SK-N-SH (cell line): ENCODE measurements at regions not wholly inside any gene's neighbourhood (a gene's known extent, or its start where the extent isn't known, plus 50 kb on each side); places are given as distances from the start of the nearest gene placed in this dataset.

Source experiments
- CTCF ChIA-PET: fragments of 300-600, 350-600 bp; formaldehyde crosslinking; extraction: SDS; loops from one replicate; lab custom pipeline; 2021; lab: Yijun Ruan, JAX
- POLR2A ChIA-PET: fragments of 350-600 bp; sonication (Branson Sonifier 250); formaldehyde crosslinking; extraction: SDS; loops from one replicate; lab custom pipeline; 2020; ENCODE audit warnings: antibody characterized with exemption, inconsistent platforms; lab: Yijun Ruan, JAX
- DNase-seq: peaks from one replicate; pipeline ENCODE4 v3.0.0; 2012
- H2AFZ ChIP-seq: fragments of 200-600 bp; sonication (generic); 2 replicates; pipeline ENCODE4 v1.8.1; 2016; ENCODE audit warnings: antibody characterized with exemption, mild to moderate bottlenecking, low read depth
- H3F3A ChIP-seq: fragments of 200-600 bp; sonication (generic); replicated peaks from 2 replicates; pipeline ENCODE3; 2016; ENCODE audit warnings: antibody characterized with exemption, mild to moderate bottlenecking; ENCODE audit not compliant: insufficient read depth
- H3K27ac ChIP-seq, 2 experiments: fragments of 200-500 bp in 1 of 2; fragments of 200-600 bp in 1 of 2; sonication (Bioruptor generic) in 1 of 2; sonication (generic), shearing (Covaris generic) in 1 of 2; 2 replicates each; pipeline versions ENCODE4 v1.5.1 to v1.6.1; 2014 to 2016; ENCODE audit warnings: low read depth in 2 of 2, inconsistent platforms in 1 of 2, low read length in 1 of 2, mild to moderate bottlenecking in 1 of 2, mixed read lengths in 1 of 2
- H3K27me3 ChIP-seq: fragments of 200-600 bp; sonication (generic), shearing (Covaris generic); 2 replicates; pipeline ENCODE4 v1.6.1; 2016; ENCODE audit warnings: mixed run types; ENCODE audit not compliant: insufficient read depth
- H3K36me3 ChIP-seq, 2 experiments: fragments of 200-500 bp in 1 of 2; fragments of 200-600 bp in 1 of 2; sonication (Bioruptor generic) in 1 of 2; sonication (generic) in 1 of 2; replicated peaks in 1 of 2; 2 replicates each; pipeline versions ENCODE3 to v1.5.1; 2014 to 2016; ENCODE audit warnings: low read length in 1 of 2, mild to moderate bottlenecking in 1 of 2; ENCODE audit not compliant: insufficient read depth in 2 of 2, control insufficient read depth in 1 of 2
- H3K4me1 ChIP-seq, 2 experiments: fragments of 200-500 bp in 1 of 2; fragments of 200-600 bp in 1 of 2; sonication (Bioruptor generic) in 1 of 2; sonication (generic), shearing (Covaris generic) in 1 of 2; 2 replicates each; pipeline versions ENCODE4 v1.5.1 to v1.6.1; 2014 to 2016; ENCODE audit warnings: low read depth in 1 of 2, low read length in 1 of 2, mixed run types in 1 of 2; ENCODE audit not compliant: insufficient read depth in 2 of 2, control insufficient read depth in 1 of 2
- H3K4me2 ChIP-seq: fragments of 200-600 bp; sonication (generic), shearing (Covaris generic); 2 replicates; pipeline ENCODE4 v1.6.1; 2017; ENCODE audit warnings: mixed run types
- H3K4me3 ChIP-seq, 2 experiments: fragments of 200-500 bp in 1 of 2; fragments of 200-600 bp in 1 of 2; sonication (Bioruptor generic) in 1 of 2; sonication (generic), shearing (Covaris generic) in 1 of 2; 2 replicates each; pipeline versions ENCODE4 v1.5.1 to v1.8.1; 2014 to 2016; ENCODE audit warnings: low read depth in 2 of 2, inconsistent platforms in 1 of 2, low read length in 1 of 2, mild to moderate bottlenecking in 1 of 2, mixed read lengths in 1 of 2, moderate library complexity in 1 of 2
- H3K79me2 ChIP-seq: fragments of 200-600 bp; sonication (generic); 2 replicates; pipeline ENCODE4 v1.8.1; 2017; ENCODE audit warnings: mild to moderate bottlenecking; ENCODE audit not compliant: insufficient read depth
- H3K9ac ChIP-seq: fragments of 200-600 bp; sonication (generic); 2 replicates; pipeline ENCODE4 v1.6.1; 2017; ENCODE audit warnings: mixed run types
- H3K9me2 ChIP-seq: fragments of 200-600 bp; sonication (generic); 2 replicates; pipeline ENCODE4 v1.6.1; 2017; ENCODE audit warnings: mixed run types
- H3K9me3 ChIP-seq: fragments of 200-600 bp; sonication (generic); 2 replicates; pipeline ENCODE4 v1.6.1; 2017; ENCODE audit warnings: mixed run types, mild to moderate bottlenecking, moderate library complexity
- H4K20me1 ChIP-seq: fragments of 200-600 bp; sonication (generic); 2 replicates; pipeline ENCODE4 v1.6.1; 2017; ENCODE audit warnings: mild to moderate bottlenecking, mixed run types; ENCODE audit not compliant: insufficient read depth
- EP300 ChIP-seq, 2 experiments: IDR thresholded peaks; 2 replicates each; pipeline versions ENCODE4 v1.4.0 to v1.6.1; 2012; ENCODE audit warnings: borderline replicate concordance in 1 of 2, low read depth in 1 of 2, low read length in 1 of 2
- EZH2phosphoT487 ChIP-seq: fragments of 200-600 bp; sonication (generic); IDR thresholded peaks from 2 replicates; pipeline ENCODE4 v1.6.1; 2017; ENCODE audit warnings: low read depth, mixed run types, mild to moderate bottlenecking, antibody characterized with exemption, moderate library complexity, borderline replicate concordance
- FOXJ3 ChIP-seq: sonication (generic); formaldehyde crosslinking; IDR thresholded peaks from 2 replicates; pipeline ENCODE4 v1.5.1; 2020; ENCODE audit warnings: mild to moderate bottlenecking, missing genetic modification reagents
- GABPA ChIP-seq: IDR thresholded peaks from 2 replicates; pipeline ENCODE4 v1.4.0; 2012; ENCODE audit warnings: low read depth, mild to moderate bottlenecking
- GATA2 ChIP-seq: sonication (generic); formaldehyde crosslinking; IDR thresholded peaks from 2 replicates; pipeline ENCODE4 v1.5.0; 2020; ENCODE audit warnings: mild to moderate bottlenecking, missing genetic modification reagents
- JUND ChIP-seq: IDR thresholded peaks from 2 replicates; pipeline ENCODE4 v1.4.0; 2012
- MEF2A ChIP-seq: IDR thresholded peaks from 2 replicates; pipeline ENCODE4 v1.4.0; 2012; ENCODE audit warnings: low read depth, borderline replicate concordance
- MXI1 ChIP-seq: IDR thresholded peaks from 2 replicates; pipeline ENCODE4 v1.6.1; 2012; ENCODE audit warnings: mild to moderate bottlenecking, low read depth, low read length, improper control_type of control experiment
- NFIC ChIP-seq: IDR thresholded peaks from 2 replicates; pipeline ENCODE4 v1.4.0; 2012; ENCODE audit warnings: borderline replicate concordance
- RCOR1 ChIP-seq: fragments of 150-350 bp; IDR thresholded peaks from 2 replicates; pipeline ENCODE4 v1.6.1; 2017; ENCODE audit warnings: antibody characterized with exemption, low read length
- RXRA ChIP-seq: IDR thresholded peaks from 2 replicates; pipeline ENCODE4 v1.4.0; 2012; ENCODE audit warnings: low read depth, mild to moderate bottlenecking, borderline replicate concordance
- SMC3 ChIP-seq: IDR thresholded peaks from 2 replicates; pipeline ENCODE4 v1.6.1; 2012; ENCODE audit warnings: low read depth, low read length, improper control_type of control experiment
- TAF1 ChIP-seq: IDR thresholded peaks from 2 replicates; pipeline ENCODE4 v1.6.1; 2012; ENCODE audit warnings: low read depth, mild to moderate bottlenecking, low read length, moderate library complexity, borderline replicate concordance
- TCF12 ChIP-seq: IDR thresholded peaks from 2 replicates; pipeline ENCODE4 v1.4.0; 2012
- YY1 ChIP-seq: IDR thresholded peaks from 2 replicates; pipeline ENCODE4 v1.4.0; 2012; ENCODE audit warnings: low read depth, mild to moderate bottlenecking
- TF ChIP-seq, protein P1 (sequence below): fragments of 150-350 bp; IDR thresholded peaks from 2 replicates; pipeline ENCODE4 v1.6.1; 2016; ENCODE audit warnings: mild to moderate bottlenecking, low read depth, low read length
- TF ChIP-seq, protein P2 (sequence below): IDR thresholded peaks from 2 replicates; pipeline ENCODE4 v1.4.0; 2012; ENCODE audit warnings: low read depth, borderline replicate concordance
- TF ChIP-seq, protein P3 (sequence below): IDR thresholded peaks from 2 replicates; pipeline ENCODE4 v1.4.0; 2012; ENCODE audit warnings: low read depth
- TF ChIP-seq, protein P4 (sequence below): IDR thresholded peaks from 2 replicates; pipeline ENCODE4 v1.6.1; 2012; ENCODE audit warnings: mild to moderate bottlenecking, low read depth, low read length, moderate library complexity
- TF ChIP-seq, protein P5 (sequence below): IDR thresholded peaks from 2 replicates; pipeline ENCODE4; 2012
- TF ChIP-seq, protein P6 (sequence below): IDR thresholded peaks from 2 replicates; pipeline ENCODE4 v1.4.0; 2012; ENCODE audit warnings: low read depth, borderline replicate concordance

DNA sequence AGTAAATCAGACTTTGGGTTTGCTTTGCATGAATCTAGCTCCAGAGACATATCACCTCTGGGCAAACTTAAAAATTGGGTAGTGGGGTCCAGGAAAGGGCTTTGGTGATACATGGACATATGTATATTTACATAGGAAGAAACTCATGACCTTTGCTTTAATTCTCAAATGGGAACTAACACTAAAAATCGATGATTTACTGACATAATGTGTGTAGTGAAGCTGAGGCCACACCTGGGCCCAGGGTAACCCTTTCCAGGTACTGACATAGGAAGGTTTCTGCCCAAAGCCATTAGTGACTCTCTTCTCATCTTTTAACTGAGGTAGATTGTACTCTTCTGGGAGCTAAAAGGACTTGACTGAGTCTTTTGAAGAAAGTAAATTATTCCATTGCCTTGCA, 411.2 kb upstream of the TBL1XR1 start (continued):
- TF ChIP-seq, protein P1, sequence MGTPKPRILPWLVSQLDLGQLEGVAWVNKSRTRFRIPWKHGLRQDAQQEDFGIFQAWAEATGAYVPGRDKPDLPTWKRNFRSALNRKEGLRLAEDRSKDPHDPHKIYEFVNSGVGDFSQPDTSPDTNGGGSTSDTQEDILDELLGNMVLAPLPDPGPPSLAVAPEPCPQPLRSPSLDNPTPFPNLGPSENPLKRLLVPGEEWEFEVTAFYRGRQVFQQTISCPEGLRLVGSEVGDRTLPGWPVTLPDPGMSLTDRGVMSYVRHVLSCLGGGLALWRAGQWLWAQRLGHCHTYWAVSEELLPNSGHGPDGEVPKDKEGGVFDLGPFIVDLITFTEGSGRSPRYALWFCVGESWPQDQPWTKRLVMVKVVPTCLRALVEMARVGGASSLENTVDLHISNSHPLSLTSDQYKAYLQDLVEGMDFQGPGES: no peak

DNA sequence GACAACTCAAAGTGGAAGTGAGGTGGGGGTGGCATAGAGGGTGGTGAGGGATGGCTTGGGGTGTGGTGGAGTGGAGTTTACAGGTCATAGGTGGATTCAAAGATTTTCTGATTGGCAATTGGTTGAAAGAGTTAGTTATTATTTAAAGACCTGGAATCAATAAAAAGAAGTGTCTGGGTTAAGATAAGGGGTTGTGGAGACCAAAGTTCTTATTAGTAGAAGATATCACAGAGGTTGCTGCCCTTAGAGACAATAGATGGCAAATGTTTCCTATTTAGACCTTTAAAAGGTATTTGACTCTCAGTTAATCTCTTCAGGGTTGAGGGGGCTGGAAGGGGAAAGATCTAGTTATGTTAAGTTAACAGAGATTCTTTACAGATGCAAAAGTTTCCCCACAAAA, 412.3 kb upstream of the TBL1XR1 start:
- no peak for DNase-seq
- Histone ChIP-seq H3K4me3 (no peak overlapping the region), H3K79me2 (no peaks in the 10 kb centered on the region), H3K4me1 (peaks cover 0 to 10% of the 10 kb centered on the region in 2 experiments; a peak in 3 of 4 replicates), H3K9me3 (no peaks in the 10 kb centered on the region), H3F3A (no peaks in the 10 kb centered on the region), H2AFZ (no peak overlapping the region), H3K9me2 (no peaks in the 10 kb centered on the region), H3K9ac (no peak overlapping the region), H3K27me3 (no peaks in the 10 kb centered on the region), H4K20me1 (no peaks in the 10 kb centered on the region), H3K27ac (no peak overlapping the region), H3K4me2 (no peak overlapping the region), H3K36me3 (no peaks in the 10 kb centered on the region)
- CTCF ChIA-PET: no interaction called here
- TF ChIP-seq JUND (no peak), EP300 (IDR thresholded peaks at IDR 0.05; ENCODE audit: borderline replicate concordance in 1 of 2, low read depth in 1 of 2, low read length in 1 of 2) (no peak), NFIC (no peak), GABPA (no peak), RCOR1 (no peak), TCF12 (no peak), MEF2A (no peak), GATA2 (CRISPR knock-in tag) (no peak), FOXJ3 (CRISPR knock-in tag) (no peak), YY1 (no peak), TAF1 (no peak), RXRA (no peak), EZH2phosphoT487 (no peak), SMC3 (no peak), MXI1 (no peak)
- TF ChIP-seq, protein P2, sequence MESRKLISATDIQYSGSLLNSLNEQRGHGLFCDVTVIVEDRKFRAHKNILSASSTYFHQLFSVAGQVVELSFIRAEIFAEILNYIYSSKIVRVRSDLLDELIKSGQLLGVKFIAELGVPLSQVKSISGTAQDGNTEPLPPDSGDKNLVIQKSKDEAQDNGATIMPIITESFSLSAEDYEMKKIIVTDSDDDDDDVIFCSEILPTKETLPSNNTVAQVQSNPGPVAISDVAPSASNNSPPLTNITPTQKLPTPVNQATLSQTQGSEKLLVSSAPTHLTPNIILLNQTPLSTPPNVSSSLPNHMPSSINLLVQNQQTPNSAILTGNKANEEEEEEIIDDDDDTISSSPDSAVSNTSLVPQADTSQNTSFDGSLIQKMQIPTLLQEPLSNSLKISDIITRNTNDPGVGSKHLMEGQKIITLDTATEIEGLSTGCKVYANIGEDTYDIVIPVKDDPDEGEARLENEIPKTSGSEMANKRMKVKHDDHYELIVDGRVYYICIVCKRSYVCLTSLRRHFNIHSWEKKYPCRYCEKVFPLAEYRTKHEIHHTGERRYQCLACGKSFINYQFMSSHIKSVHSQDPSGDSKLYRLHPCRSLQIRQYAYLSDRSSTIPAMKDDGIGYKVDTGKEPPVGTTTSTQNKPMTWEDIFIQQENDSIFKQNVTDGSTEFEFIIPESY: no peak
- TF ChIP-seq, protein P3, sequence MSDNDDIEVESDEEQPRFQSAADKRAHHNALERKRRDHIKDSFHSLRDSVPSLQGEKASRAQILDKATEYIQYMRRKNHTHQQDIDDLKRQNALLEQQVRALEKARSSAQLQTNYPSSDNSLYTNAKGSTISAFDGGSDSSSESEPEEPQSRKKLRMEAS: no peak
- TF ChIP-seq, protein P4, sequence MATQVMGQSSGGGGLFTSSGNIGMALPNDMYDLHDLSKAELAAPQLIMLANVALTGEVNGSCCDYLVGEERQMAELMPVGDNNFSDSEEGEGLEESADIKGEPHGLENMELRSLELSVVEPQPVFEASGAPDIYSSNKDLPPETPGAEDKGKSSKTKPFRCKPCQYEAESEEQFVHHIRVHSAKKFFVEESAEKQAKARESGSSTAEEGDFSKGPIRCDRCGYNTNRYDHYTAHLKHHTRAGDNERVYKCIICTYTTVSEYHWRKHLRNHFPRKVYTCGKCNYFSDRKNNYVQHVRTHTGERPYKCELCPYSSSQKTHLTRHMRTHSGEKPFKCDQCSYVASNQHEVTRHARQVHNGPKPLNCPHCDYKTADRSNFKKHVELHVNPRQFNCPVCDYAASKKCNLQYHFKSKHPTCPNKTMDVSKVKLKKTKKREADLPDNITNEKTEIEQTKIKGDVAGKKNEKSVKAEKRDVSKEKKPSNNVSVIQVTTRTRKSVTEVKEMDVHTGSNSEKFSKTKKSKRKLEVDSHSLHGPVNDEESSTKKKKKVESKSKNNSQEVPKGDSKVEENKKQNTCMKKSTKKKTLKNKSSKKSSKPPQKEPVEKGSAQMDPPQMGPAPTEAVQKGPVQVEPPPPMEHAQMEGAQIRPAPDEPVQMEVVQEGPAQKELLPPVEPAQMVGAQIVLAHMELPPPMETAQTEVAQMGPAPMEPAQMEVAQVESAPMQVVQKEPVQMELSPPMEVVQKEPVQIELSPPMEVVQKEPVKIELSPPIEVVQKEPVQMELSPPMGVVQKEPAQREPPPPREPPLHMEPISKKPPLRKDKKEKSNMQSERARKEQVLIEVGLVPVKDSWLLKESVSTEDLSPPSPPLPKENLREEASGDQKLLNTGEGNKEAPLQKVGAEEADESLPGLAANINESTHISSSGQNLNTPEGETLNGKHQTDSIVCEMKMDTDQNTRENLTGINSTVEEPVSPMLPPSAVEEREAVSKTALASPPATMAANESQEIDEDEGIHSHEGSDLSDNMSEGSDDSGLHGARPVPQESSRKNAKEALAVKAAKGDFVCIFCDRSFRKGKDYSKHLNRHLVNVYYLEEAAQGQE: no peak
- TF ChIP-seq, protein P5, sequence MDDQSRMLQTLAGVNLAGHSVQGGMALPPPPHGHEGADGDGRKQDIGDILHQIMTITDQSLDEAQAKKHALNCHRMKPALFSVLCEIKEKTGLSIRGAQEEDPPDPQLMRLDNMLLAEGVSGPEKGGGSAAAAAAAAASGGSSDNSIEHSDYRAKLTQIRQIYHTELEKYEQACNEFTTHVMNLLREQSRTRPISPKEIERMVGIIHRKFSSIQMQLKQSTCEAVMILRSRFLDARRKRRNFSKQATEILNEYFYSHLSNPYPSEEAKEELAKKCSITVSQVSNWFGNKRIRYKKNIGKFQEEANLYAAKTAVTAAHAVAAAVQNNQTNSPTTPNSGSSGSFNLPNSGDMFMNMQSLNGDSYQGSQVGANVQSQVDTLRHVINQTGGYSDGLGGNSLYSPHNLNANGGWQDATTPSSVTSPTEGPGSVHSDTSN: no peak
- TF ChIP-seq, protein P6, sequence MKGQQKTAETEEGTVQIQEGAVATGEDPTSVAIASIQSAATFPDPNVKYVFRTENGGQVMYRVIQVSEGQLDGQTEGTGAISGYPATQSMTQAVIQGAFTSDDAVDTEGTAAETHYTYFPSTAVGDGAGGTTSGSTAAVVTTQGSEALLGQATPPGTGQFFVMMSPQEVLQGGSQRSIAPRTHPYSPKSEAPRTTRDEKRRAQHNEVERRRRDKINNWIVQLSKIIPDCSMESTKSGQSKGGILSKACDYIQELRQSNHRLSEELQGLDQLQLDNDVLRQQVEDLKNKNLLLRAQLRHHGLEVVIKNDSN: no peak
- POLR2A ChIA-PET: no interaction called here
